K562 (cell line): ENCODE measurements at regions not wholly inside any gene's neighbourhood (a gene's known extent, or its start where the extent isn't known, plus 50 kb on each side); places are given as distances from the start of the nearest gene placed in this dataset.

Experiments
- BRCA1 ChIP-seq, 2 experiments: fragments of 450-650 bp in 1 of 2; sonication (generic) in 1 of 2; formaldehyde crosslinking in 1 of 2; IDR thresholded peaks; 2 replicates each; pipeline versions ENCODE4 v1.5.0 to v1.6.1; 2017 to 2020; ENCODE audit warnings: mild to moderate bottlenecking in 1 of 2, missing genetic modification reagents in 1 of 2
- CBX8 ChIP-seq: fragments of 200-600 bp; sonication (generic); IDR thresholded peaks from 2 replicates; pipeline ENCODE4 v1.6.1; 2012; ENCODE audit warnings: borderline replicate concordance, mixed run types, low read depth, mild to moderate bottlenecking, moderate library complexity, mixed read lengths, low read length, control low read depth, inconsistent platforms; ENCODE audit not compliant: poor library complexity, severe bottlenecking; ENCODE audit errors: extremely low read depth
- EZH2 ChIP-seq: IDR thresholded peaks from 2 replicates; pipeline ENCODE4 v1.6.1; 2012; ENCODE audit warnings: low read depth, mild to moderate bottlenecking, inconsistent platforms, low read length, borderline replicate concordance
- JUND ChIP-seq, 2 experiments: IDR thresholded peaks; 2 replicates in 1 of 2; 3 replicates in 1 of 2; pipeline ENCODE4 v1.6.1; 2011; ENCODE audit warnings: borderline replicate concordance in 2 of 2, low read depth in 2 of 2, low read length in 2 of 2, improper control_type of control experiment in 1 of 2, missing biosample characterization in 1 of 2, missing genetic modification characterization in 1 of 2, missing genetic modification reagents in 1 of 2
- MEF2A ChIP-seq: IDR thresholded peaks from 2 replicates; pipeline ENCODE4 v1.6.1; 2011; ENCODE audit warnings: low read depth, mild to moderate bottlenecking, low read length, moderate library complexity; ENCODE audit not compliant: control insufficient read depth
- NFYB ChIP-seq: IDR thresholded peaks from 2 replicates; pipeline ENCODE4 v1.6.1; 2011; ENCODE audit warnings: mild to moderate bottlenecking, moderate library complexity; ENCODE audit not compliant: insufficient read length; ENCODE audit errors: extremely low read depth
- RBFOX2 ChIP-seq: fragments of 200-400 bp; formaldehyde crosslinking; IDR thresholded peaks from 2 replicates; pipeline ENCODE4 v1.6.1; 2017; ENCODE audit warnings: low read depth, mild to moderate bottlenecking, low read length, moderate library complexity
- SAP30 ChIP-seq: fragments of 200-600 bp; sonication (generic); IDR thresholded peaks from 2 replicates; pipeline ENCODE4 v1.6.1; 2012; ENCODE audit warnings: borderline replicate concordance, low read depth, mild to moderate bottlenecking, moderate library complexity, low read length, control low read depth, inconsistent platforms; ENCODE audit not compliant: insufficient read depth, poor library complexity, severe bottlenecking
- SOX6 ChIP-seq: fragments of 450-650 bp; IDR thresholded peaks from 2 replicates; pipeline ENCODE4 v1.6.1; 2014; ENCODE audit warnings: mild to moderate bottlenecking
- TF ChIP-seq, protein P1 (sequence below), 3 experiments: IDR thresholded peaks in 2 of 3; conservative IDR thresholded peaks in 1 of 3; 2 replicates each; pipeline ENCODE4 v1.5.1; 2011 to 2012; ENCODE audit warnings: low read length in 3 of 3, mild to moderate bottlenecking in 3 of 3, control low read depth in 2 of 3, improper control_type of control experiment in 1 of 3, inconsistent platforms in 1 of 3, low read depth in 1 of 3, mixed read lengths in 1 of 3, moderate library complexity in 1 of 3; ENCODE audit not compliant: insufficient read depth in 2 of 3
- TF ChIP-seq, protein P2 (sequence below): fragments of 450-650 bp; IDR thresholded peaks from 2 replicates; pipeline ENCODE4 v1.6.1; 2016; ENCODE audit warnings: missing biosample characterization, missing genetic modification characterization
- TF ChIP-seq, protein P3 (sequence below): fragments of 450-650 bp; formaldehyde crosslinking; IDR thresholded peaks from 2 replicates; pipeline ENCODE4 v1.4.0; 2022; ENCODE audit warnings: missing genetic modification characterization

DNA sequence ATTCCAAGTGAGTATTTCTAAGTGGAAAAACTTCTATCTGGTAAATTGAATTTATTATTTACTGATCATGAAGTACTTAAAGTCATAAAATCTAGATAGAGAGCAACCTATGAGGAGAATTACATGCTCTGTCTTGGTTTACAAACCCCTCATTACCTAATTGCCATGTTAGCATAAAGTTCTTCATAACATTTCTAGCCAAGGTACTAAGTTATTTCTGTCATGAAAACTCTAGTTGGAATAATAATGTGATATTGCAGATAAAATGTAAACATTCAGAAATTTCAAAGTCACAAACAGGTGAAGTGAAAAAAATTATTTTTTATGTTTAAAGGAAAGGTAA is 228.6 kb downstream of the TTLL7 start:
- TF ChIP-seq, protein P1, sequence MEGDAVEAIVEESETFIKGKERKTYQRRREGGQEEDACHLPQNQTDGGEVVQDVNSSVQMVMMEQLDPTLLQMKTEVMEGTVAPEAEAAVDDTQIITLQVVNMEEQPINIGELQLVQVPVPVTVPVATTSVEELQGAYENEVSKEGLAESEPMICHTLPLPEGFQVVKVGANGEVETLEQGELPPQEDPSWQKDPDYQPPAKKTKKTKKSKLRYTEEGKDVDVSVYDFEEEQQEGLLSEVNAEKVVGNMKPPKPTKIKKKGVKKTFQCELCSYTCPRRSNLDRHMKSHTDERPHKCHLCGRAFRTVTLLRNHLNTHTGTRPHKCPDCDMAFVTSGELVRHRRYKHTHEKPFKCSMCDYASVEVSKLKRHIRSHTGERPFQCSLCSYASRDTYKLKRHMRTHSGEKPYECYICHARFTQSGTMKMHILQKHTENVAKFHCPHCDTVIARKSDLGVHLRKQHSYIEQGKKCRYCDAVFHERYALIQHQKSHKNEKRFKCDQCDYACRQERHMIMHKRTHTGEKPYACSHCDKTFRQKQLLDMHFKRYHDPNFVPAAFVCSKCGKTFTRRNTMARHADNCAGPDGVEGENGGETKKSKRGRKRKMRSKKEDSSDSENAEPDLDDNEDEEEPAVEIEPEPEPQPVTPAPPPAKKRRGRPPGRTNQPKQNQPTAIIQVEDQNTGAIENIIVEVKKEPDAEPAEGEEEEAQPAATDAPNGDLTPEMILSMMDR (IDR thresholded peaks at IDR 0.05 in 2 of 3, conservative IDR thresholded peaks at IDR 0.05 in 1 of 3; ENCODE audit: insufficient read depth in 2 of 3, low read depth in 1 of 3, low read length in 3 of 3): no peak
- TF ChIP-seq MEF2A (no peak), RBFOX2 (no peak), CBX8 (no peak), NFYB (no peak), JUND (IDR thresholded peaks at IDR 0.05; ENCODE audit: borderline replicate concordance, low read depth, low read length) (no peak), JUND (tag; IDR thresholded peaks at IDR 0.05; ENCODE audit: borderline replicate concordance, low read depth, low read length) (no peak), BRCA1 (IDR thresholded peaks at IDR 0.05) (no peak), BRCA1 (CRISPR knock-in tag; IDR thresholded peaks at IDR 0.05) (no peak), SAP30 (no peak), SOX6 (no peak), EZH2 (no peak)
- TF ChIP-seq, protein P2, sequence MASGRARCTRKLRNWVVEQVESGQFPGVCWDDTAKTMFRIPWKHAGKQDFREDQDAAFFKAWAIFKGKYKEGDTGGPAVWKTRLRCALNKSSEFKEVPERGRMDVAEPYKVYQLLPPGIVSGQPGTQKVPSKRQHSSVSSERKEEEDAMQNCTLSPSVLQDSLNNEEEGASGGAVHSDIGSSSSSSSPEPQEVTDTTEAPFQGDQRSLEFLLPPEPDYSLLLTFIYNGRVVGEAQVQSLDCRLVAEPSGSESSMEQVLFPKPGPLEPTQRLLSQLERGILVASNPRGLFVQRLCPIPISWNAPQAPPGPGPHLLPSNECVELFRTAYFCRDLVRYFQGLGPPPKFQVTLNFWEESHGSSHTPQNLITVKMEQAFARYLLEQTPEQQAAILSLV (tag): no peak
- TF ChIP-seq, protein P3, sequence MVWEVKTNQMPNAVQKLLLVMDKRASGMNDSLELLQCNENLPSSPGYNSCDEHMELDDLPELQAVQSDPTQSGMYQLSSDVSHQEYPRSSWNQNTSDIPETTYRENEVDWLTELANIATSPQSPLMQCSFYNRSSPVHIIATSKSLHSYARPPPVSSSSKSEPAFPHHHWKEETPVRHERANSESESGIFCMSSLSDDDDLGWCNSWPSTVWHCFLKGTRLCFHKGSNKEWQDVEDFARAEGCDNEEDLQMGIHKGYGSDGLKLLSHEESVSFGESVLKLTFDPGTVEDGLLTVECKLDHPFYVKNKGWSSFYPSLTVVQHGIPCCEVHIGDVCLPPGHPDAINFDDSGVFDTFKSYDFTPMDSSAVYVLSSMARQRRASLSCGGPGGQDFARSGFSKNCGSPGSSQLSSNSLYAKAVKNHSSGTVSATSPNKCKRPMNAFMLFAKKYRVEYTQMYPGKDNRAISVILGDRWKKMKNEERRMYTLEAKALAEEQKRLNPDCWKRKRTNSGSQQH (CRISPR knock-in tag): no peak
